ENCODE measurements at regions not wholly inside any gene's neighbourhood (a gene's known extent, or its start where the extent isn't known, plus 50 kb on each side); places are given as distances from the start of the nearest gene placed in this dataset.
"Not testable (repeated sequence)": the region's sequence is repeated elsewhere in the genome, so short reads cannot be mapped to it uniquely, and the experiment has no call there.

DNA sequence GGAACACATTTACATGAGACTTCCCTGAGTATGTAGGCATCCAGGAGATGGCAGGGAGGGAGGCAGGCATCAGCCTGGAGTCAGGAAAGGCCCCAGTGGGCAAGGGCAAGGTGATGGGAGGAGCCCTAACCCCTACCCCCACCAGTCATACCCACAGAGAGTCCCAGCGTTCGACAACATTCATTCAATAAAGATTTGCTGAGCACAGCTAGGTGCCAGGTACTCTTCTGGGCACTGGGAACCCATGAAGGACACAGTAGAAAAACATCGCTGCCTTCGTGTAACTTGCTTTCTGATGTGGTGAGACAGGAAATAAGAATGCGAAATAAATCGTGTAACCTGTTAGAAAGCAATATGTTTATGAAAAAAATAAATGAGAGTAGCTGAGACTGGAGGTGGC is 77.3 kb upstream of the GADD45A start:
- no peak overlapping the region for H3K27ac ChIP-seq (ENCODE audit: low read depth, low read length)
- H3K27me3 ChIP-seq (ENCODE audit: control insufficient read depth, insufficient read depth, low read length): no peaks in the 10 kb centered on the region
- no peak overlapping the region for H3K4me3 ChIP-seq (ENCODE audit: low read depth, low read length)
- no peaks in the 10 kb centered on the region for H3K36me3 ChIP-seq (ENCODE audit: control insufficient read depth, insufficient read depth, low read length)
- H3K4me1 ChIP-seq (ENCODE audit: control insufficient read depth, insufficient read depth, low read length): no peaks in the 10 kb centered on the region
- H3K9ac ChIP-seq (ENCODE audit: low read depth, low read length): no peak overlapping the region
- no peaks in the 10 kb centered on the region for H3K9me3 ChIP-seq (ENCODE audit: control insufficient read depth, insufficient read depth, low read length)

DNA sequence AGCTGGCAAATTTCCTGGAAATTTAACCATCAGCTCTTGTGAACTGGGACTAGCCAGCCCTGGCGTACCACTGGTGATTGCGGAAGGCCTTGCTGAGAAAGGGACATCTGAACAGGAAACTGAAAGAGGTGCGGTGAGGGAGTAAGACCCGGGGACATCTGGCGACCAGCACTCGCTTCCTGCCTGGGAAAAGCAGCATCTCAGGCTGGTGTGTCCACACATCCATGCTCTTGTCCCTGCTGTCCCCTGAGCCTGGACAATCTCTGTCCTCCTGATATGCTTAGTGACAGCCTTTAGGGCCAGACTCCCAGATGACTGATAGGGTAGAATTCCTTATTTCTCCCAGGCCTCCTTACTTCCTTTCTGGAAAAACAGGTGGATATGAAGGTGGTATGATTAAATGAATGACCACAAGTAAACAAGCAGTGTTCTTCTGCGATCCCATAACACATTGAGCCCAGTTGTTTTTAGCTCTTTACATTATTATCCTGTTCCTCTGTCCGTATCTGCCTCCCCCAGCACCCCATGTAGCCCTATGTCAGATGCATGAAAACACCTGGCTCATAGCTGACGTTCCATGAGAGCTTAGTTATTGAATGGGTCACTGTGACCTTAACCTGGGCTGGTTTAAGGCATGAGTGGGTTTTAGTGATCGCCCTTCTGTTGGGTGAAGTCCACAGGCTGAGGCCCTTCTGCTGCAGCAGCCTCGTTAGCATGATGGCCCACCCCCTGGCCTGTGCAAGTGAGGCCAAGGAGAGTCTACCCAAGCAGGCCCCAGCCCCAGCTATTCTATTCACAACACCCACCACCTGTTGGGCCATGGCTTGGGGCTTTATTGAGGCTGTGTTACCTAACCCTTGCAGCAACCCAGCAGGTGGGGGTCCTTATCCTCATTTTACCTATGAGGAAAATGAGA is 76.1 kb upstream of the GADD45A start:
- Histone ChIP-seq H3K9me3 (ENCODE audit: control insufficient read depth, insufficient read depth, low read length) (no peaks in the 10 kb centered on the region), H3K36me3 (ENCODE audit: control insufficient read depth, insufficient read depth, low read length) (no peaks in the 10 kb centered on the region), H3K27me3 (ENCODE audit: control insufficient read depth, insufficient read depth, low read length) (no peaks in the 10 kb centered on the region), H3K4me3 (ENCODE audit: low read depth, low read length) (no peak overlapping the region), H3K4me1 (ENCODE audit: control insufficient read depth, insufficient read depth, low read length) (no peaks in the 10 kb centered on the region), H3K9ac (ENCODE audit: low read depth, low read length) (no peak overlapping the region), H3K27ac (ENCODE audit: low read depth, low read length) (no peak overlapping the region)

DNA sequence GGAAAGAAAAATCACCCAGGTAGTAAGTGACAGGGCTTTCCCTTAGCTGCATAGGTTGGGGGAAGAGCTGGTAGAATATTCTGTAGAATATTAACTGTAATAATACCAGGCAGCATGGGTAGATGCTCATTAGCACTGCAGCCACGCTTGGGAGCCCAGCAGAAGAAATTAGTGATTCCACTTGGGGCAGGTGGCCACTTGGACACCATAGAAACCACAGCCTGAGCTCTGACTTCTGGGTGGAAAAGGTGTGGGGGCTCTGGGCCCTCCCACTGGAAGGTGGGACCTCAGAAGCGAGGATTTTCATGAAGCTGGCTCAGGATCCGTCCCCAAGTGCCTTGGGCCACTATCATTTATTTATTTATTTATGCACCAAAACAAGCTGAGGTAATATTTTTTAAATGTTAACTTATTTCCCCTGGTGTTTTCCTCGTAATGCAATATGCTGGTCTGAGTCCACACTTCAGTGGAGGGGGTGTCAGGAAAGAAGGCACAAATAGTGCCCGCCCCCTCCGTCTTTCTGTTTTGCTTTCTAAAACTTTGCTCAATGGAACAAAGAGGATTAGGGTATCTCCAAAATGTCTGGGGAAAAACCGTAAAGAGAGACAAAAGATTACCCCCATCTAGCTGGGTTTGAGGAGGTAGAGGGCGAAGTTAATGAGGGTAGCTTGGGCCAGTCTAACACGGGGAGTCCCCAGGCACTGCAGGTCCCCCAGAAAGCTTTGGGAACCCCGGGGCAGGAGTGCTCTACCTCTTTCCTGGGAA is 75.2 kb upstream of the GADD45A start:
- no peaks in the 10 kb centered on the region for H3K36me3 ChIP-seq (ENCODE audit: control insufficient read depth, insufficient read depth, low read length)
- H3K4me1 ChIP-seq (ENCODE audit: control insufficient read depth, insufficient read depth, low read length): no peaks in the 10 kb centered on the region
- no peak overlapping the region for H3K4me3 ChIP-seq (ENCODE audit: low read depth, low read length)
- no peaks in the 10 kb centered on the region for H3K27me3 ChIP-seq (ENCODE audit: control insufficient read depth, insufficient read depth, low read length)
- no peaks in the 10 kb centered on the region for H3K9me3 ChIP-seq (ENCODE audit: control insufficient read depth, insufficient read depth, low read length)
- H3K9ac ChIP-seq (ENCODE audit: low read depth, low read length): no peak overlapping the region
- no peak overlapping the region for H3K27ac ChIP-seq (ENCODE audit: low read depth, low read length)

DNA sequence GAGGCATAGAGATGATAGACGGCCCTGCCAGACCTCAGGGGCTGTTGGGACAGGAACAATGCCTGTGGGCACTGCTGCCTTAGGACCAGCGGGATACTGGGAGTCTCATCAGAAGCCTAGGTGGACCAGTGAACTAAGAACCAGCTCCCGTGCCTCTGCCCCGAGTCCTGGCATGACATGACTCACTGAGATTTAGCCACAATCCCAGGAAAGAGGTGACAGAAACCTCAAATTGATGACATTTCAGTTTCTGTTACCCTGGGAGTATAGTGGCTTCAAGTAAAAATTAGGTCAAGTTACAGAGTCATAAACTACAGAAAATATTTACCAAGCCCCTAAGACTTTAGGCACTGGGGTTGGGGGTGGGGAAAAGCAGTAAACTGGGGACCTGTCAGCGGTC is 74.6 kb upstream of the GADD45A start:
- H3K4me1 ChIP-seq (ENCODE audit: control insufficient read depth, insufficient read depth, low read length): no peaks in the 10 kb centered on the region
- no peaks in the 10 kb centered on the region for H3K36me3 ChIP-seq (ENCODE audit: control insufficient read depth, insufficient read depth, low read length)
- no peak overlapping the region for H3K9ac ChIP-seq (ENCODE audit: low read depth, low read length)
- H3K27me3 ChIP-seq (ENCODE audit: control insufficient read depth, insufficient read depth, low read length): no peaks in the 10 kb centered on the region
- no peak overlapping the region for H3K4me3 ChIP-seq (ENCODE audit: low read depth, low read length)
- H3K27ac ChIP-seq (ENCODE audit: low read depth, low read length): no peak overlapping the region
- H3K9me3 ChIP-seq (ENCODE audit: control insufficient read depth, insufficient read depth, low read length): no peaks in the 10 kb centered on the region

DNA sequence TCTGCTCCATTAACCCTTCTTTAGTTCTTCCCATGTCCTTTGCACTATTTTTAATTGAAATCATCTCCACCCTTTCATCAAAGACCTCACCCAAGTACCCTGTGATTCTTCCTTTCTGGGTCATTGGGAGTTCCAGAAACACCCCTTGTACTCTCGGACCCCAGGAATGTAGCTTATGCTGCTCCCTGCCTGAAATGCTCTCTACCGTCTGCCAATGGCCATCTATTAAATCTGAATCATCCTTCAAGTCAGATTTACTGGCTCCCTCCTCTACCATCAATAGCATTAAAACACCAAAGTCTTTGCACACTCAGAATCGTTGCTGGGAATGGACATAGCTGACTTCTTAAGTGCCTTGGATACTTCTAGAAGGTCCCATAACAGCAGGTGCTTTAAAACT is 73.2 kb upstream of the GADD45A start:
- Histone ChIP-seq H3K36me3 (ENCODE audit: control insufficient read depth, insufficient read depth, low read length) (no peaks in the 10 kb centered on the region), H3K27me3 (ENCODE audit: control insufficient read depth, insufficient read depth, low read length) (no peaks in the 10 kb centered on the region), H3K9me3 (ENCODE audit: control insufficient read depth, insufficient read depth, low read length) (no peaks in the 10 kb centered on the region), H3K9ac (ENCODE audit: low read depth, low read length) (no peak overlapping the region), H3K4me1 (ENCODE audit: control insufficient read depth, insufficient read depth, low read length) (no peaks in the 10 kb centered on the region), H3K27ac (ENCODE audit: low read depth, low read length) (no peak overlapping the region), H3K4me3 (ENCODE audit: low read depth, low read length) (no peak overlapping the region)

DNA sequence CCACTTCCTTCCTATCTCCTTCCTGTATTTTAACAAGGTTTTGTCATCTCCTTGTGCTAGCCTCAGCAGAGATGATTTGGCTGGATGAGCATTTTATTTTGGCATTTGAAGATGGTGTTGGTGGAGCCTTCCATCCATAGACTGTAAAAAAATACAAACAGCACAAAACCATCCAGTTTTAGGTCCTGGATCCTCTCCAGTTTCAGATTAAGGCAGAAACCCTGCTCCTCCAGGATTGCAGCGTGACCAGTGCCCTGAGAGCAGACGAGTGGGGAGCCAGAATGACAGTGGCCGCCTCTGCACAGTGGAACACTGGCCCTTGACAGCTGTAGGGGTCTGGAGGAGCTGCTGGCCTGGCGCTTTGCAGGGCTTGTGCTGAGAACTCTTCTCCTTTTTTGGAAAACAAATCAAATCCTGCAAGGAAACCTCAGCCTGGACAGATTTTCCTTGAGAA is 72.2 kb upstream of the GADD45A start:
- no peaks in the 10 kb centered on the region for H3K9me3 ChIP-seq (ENCODE audit: control insufficient read depth, insufficient read depth, low read length)
- no peaks in the 10 kb centered on the region for H3K27me3 ChIP-seq (ENCODE audit: control insufficient read depth, insufficient read depth, low read length)
- no peak overlapping the region for H3K4me3 ChIP-seq (ENCODE audit: low read depth, low read length)
- no peaks in the 10 kb centered on the region for H3K4me1 ChIP-seq (ENCODE audit: control insufficient read depth, insufficient read depth, low read length)
- no peak overlapping the region for H3K27ac ChIP-seq (ENCODE audit: low read depth, low read length)
- H3K9ac ChIP-seq (ENCODE audit: low read depth, low read length): no peak overlapping the region
- H3K36me3 ChIP-seq (ENCODE audit: control insufficient read depth, insufficient read depth, low read length): no peaks in the 10 kb centered on the region

DNA sequence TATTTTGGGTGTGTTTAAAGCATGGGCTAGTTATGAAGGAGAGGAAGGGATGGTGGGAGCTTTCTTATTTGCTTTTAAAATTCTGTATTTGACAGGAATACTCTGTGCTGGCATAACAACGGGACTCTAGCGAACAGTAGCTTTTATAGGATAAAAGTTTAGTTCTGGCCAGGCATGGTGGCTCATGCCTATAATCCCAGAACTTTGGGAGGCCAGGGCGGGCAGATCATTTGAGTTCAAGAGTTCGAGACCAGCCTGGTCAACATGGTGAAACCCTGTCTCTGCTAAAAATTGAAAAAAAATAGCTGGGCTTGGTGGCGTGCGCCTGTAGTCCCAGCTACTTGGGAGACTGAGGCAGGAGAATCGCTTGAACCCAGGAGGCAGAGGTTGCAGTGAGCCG is 71.5 kb upstream of the GADD45A start:
- not testable (repeated sequence) for H3K27ac ChIP-seq (ENCODE audit: low read depth, low read length); H3K36me3 ChIP-seq (ENCODE audit: control insufficient read depth, insufficient read depth, low read length); H3K4me1 ChIP-seq (ENCODE audit: control insufficient read depth, insufficient read depth, low read length); H3K9ac ChIP-seq (ENCODE audit: low read depth, low read length); H3K4me3 ChIP-seq (ENCODE audit: low read depth, low read length); H3K27me3 ChIP-seq (ENCODE audit: control insufficient read depth, insufficient read depth, low read length); H3K9me3 ChIP-seq (ENCODE audit: control insufficient read depth, insufficient read depth, low read length)

DNA sequence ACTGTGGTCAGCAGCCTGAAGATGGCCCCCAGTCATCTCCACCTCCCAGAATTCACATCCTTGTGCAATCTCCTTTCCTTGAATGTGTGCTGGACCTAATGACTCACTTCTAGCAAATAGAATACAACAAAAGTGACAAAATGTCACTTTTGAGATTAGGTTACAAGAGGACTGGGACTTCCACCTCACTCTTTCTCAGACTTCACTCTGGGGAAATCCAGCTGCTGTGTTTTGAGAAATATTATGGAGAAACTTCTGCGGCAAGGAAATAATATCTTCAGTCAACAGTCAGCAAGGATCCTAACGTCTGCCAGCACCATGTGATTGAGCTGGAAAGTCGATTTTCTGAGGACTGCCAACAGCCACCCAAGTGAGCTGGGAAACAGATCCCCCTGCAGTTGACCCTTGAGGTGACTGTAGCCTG is 70.5 kb upstream of the GADD45A start:
- Histone ChIP-seq H3K9ac (ENCODE audit: low read depth, low read length) (no peak overlapping the region), H3K4me1 (ENCODE audit: control insufficient read depth, insufficient read depth, low read length) (no peaks in the 10 kb centered on the region), H3K36me3 (ENCODE audit: control insufficient read depth, insufficient read depth, low read length) (no peaks in the 10 kb centered on the region), H3K9me3 (ENCODE audit: control insufficient read depth, insufficient read depth, low read length) (no peaks in the 10 kb centered on the region), H3K27me3 (ENCODE audit: control insufficient read depth, insufficient read depth, low read length) (no peaks in the 10 kb centered on the region), H3K27ac (ENCODE audit: low read depth, low read length) (no peak overlapping the region), H3K4me3 (ENCODE audit: low read depth, low read length) (no peak overlapping the region)

DNA sequence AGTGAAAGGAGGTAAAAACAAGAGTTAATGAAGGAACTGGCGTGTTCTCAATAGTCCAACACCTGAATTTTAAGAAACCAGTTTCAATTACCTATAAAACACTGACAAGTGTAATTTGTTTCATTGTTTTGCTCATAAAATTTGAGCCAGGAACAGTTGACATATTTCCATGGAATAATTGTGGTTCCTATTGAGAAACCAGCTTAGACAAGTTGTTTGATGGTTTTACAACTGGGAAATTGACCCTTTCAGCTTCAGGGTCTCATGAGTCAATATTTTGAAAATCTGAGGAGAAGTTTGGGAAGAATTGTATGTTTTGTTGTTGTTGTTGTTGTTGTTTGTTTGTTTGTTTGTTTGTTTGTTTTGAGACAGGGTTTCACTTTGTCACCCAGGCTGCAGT is 69.1 kb upstream of the GADD45A start:
- no peak overlapping the region for H3K4me3 ChIP-seq (ENCODE audit: low read depth, low read length)
- no peaks in the 10 kb centered on the region for H3K4me1 ChIP-seq (ENCODE audit: control insufficient read depth, insufficient read depth, low read length)
- H3K36me3 ChIP-seq (ENCODE audit: control insufficient read depth, insufficient read depth, low read length): no peaks in the 10 kb centered on the region
- no peaks in the 10 kb centered on the region for H3K9me3 ChIP-seq (ENCODE audit: control insufficient read depth, insufficient read depth, low read length)
- H3K27me3 ChIP-seq (ENCODE audit: control insufficient read depth, insufficient read depth, low read length): no peaks in the 10 kb centered on the region
- no peak overlapping the region for H3K27ac ChIP-seq (ENCODE audit: low read depth, low read length)
- H3K9ac ChIP-seq (ENCODE audit: low read depth, low read length): no peak overlapping the region

DNA sequence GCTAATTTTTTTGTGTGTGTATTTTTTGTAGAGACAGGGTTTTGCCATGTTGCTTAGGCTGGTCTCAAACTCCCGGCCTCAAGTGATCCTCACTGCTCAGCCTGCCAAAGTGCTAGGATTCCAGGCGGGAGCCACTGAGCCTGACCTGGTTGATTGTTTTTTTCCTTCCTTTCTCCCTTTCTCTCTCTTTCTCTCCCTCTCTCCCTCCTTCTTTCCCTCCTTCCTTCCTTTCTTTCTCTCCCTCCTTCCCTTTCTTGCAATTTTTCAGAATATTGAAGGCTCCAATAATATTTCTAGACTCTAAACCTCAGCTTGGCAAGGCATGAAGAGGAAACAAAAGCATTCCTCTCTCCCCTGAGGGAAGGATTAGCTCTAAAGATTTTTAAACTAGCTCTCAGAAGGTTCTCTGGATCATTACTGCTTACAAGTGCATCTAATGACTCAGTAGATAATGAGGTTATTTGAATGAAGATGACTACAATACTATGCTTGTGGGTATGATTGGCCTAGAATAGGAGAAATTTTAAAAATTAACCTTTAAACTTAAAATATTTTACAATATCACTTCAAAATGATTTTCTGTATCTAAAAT is 68.5 kb upstream of the GADD45A start:
- H3K9ac ChIP-seq (ENCODE audit: low read depth, low read length): no peak overlapping the region
- H3K4me3 ChIP-seq (ENCODE audit: low read depth, low read length): no peak overlapping the region
- no peaks in the 10 kb centered on the region for H3K27me3 ChIP-seq (ENCODE audit: control insufficient read depth, insufficient read depth, low read length)
- no peak overlapping the region for H3K27ac ChIP-seq (ENCODE audit: low read depth, low read length)
- no peaks in the 10 kb centered on the region for H3K4me1 ChIP-seq (ENCODE audit: control insufficient read depth, insufficient read depth, low read length)
- no peaks in the 10 kb centered on the region for H3K36me3 ChIP-seq (ENCODE audit: control insufficient read depth, insufficient read depth, low read length)
- no peaks in the 10 kb centered on the region for H3K9me3 ChIP-seq (ENCODE audit: control insufficient read depth, insufficient read depth, low read length)

Measured in HUES48 (cell line).